Adipocyte (in vitro differentiated cells): ENCODE measurements at regions not wholly inside any gene's neighbourhood (a gene's known extent, or its start where the extent isn't known, plus 50 kb on each side); places are given as distances from the start of the nearest gene placed in this dataset.
"Not testable (repeated sequence)": the region's sequence is repeated elsewhere in the genome, so short reads cannot be mapped to it uniquely, and the experiment has no call there.

ENCODE experiments used
- DNase-seq: peaks from one replicate; pipeline ENCODE4 v3.0.0-alpha.2; 2015; ENCODE audit warnings: low read depth
- H3K27me3 ChIP-seq: replicated peaks from 2 replicates; pipeline ENCODE4 v1.7.0; 2013; ENCODE audit warnings: mild to moderate bottlenecking, low read length, moderate library complexity; ENCODE audit not compliant: control insufficient read depth, insufficient read depth
- H3K36me3 ChIP-seq: 2 replicates; pipeline ENCODE4 v1.7.0; 2013; ENCODE audit warnings: low read length, mild to moderate bottlenecking, moderate library complexity; ENCODE audit not compliant: control insufficient read depth, insufficient read depth, severe bottlenecking
- H3K4me1 ChIP-seq: 2 replicates; pipeline ENCODE4 v1.7.0; 2013; ENCODE audit warnings: mild to moderate bottlenecking, low read length, moderate library complexity; ENCODE audit not compliant: control insufficient read depth, insufficient read depth
- H3K4me3 ChIP-seq: 2 replicates; pipeline ENCODE4 v1.7.0; 2013; ENCODE audit warnings: mild to moderate bottlenecking, low read length, moderate library complexity
- H3K9ac ChIP-seq: 2 replicates; pipeline ENCODE4 v1.7.0; 2013; ENCODE audit warnings: mild to moderate bottlenecking, low read length, moderate library complexity
- H3K9me3 ChIP-seq: 2 replicates; pipeline ENCODE4 v1.7.0; 2013; ENCODE audit warnings: mild to moderate bottlenecking, low read length, moderate library complexity; ENCODE audit not compliant: control insufficient read depth

DNA sequence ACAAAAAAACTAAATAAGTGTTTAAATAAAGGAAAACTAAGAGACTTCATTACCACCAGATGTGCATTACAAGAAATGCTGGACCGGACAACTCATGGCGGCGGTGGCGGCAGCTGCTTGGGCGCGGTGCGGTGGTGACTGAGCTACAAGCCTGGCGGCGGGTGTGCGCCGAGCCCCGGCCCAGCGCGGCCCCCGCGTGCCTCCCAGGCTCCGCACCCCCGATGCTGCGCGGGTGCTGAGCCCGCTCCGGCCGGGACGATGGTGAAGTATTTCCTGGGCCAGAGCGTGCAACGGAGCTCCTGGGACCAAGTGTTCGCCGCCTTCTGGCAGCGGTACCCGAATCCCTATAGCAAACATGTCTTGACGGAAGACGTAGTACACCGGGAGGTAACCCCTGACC is 52.2 kb upstream of the RCOR3 start:
- H3K27me3 ChIP-seq: no peaks in the 10 kb centered on the region
- no peaks in the 10 kb centered on the region for H3K36me3 ChIP-seq
- H3K9me3 ChIP-seq: peaks cover 6% of the 10 kb centered on the region
- no peak overlapping the region for H3K9ac ChIP-seq
- H3K4me1 ChIP-seq: no peaks in the 10 kb centered on the region
- no peak for DNase-seq
- H3K4me3 ChIP-seq: no peak overlapping the region

DNA sequence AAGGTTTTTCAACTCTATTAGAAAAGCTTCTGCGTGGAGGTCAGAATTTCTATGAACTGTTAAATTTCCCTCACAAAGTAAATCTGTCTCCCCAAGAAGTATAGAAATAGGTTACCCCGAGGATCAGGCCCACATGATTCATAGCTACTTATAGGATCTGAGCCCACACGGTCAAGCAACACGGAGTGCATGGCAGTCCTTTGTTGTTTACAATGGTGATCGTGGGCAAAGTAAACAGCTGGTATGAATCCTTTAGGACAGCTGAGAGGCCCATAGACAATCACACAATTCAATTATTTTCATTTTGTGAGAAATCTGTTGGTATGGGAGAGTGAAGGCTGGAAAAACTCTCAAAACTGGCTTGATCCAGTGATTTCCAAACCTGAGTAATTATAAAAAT is 58.9 kb upstream of the RCOR3 start:
- H3K4me3 ChIP-seq: no peak overlapping the region

DNA sequence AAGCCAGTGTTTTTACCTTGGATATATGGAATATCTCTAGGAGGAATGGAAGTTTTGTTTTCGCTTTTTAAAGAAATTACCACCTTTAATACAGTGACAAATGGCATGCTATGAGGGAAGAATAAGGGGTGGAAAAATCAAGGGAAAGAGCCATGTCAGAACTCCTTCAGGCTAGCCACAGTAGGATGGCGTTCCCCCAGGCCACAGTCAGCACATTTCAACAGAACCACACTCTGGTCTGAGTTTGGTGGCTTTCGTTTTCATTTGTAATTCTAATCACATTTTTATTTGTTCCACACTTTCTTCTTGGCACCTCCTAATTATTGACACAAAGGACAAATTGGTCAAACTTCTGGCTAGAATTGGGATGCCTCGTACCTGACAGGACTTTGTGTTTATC is 60.3 kb upstream of the RCOR3 start:
- no peaks in the 10 kb centered on the region for H3K27me3 ChIP-seq

More for the DNA sequence above, 58.9 kb upstream of the RCOR3 start:
- no peaks in the 10 kb centered on the region for H3K9me3 ChIP-seq
- no peak for DNase-seq
- no peaks in the 10 kb centered on the region for H3K27me3 ChIP-seq
- peaks cover 18% of the 10 kb centered on the region for H3K4me1 ChIP-seq
- H3K9ac ChIP-seq: no peak overlapping the region
- no peaks in the 10 kb centered on the region for H3K36me3 ChIP-seq

DNA sequence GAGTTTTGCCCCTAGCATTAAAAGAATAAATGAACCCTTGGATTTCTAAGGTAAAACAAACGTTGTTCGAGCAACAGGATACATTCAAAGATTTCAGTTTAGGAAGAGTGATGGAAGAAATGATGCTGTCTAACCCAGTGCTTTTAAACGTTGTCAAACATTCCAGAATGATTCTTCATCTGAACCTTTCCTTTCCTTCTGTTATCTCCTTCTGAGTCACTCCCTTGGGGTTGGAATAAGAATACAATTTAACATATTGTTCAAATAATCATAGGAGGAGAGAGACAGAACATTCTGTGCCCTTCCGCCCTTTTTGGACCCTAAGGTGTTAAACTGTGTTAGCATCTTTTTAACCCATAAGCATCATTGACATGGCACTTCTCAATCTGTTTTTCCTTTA is 61.1 kb upstream of the RCOR3 start:
- peak overlapping the region; percentile 23 for H3K4me3 ChIP-seq
- no peaks in the 10 kb centered on the region for H3K27me3 ChIP-seq
- H3K4me1 ChIP-seq: peaks cover 23% of the 10 kb centered on the region
- no peaks in the 10 kb centered on the region for H3K36me3 ChIP-seq
- H3K9ac ChIP-seq: peak overlapping the region; percentile 62
- peak; percentile 61 for DNase-seq
- no peaks in the 10 kb centered on the region for H3K9me3 ChIP-seq

More for the DNA sequence above, 60.3 kb upstream of the RCOR3 start:
- H3K36me3 ChIP-seq: no peaks in the 10 kb centered on the region
- H3K4me1 ChIP-seq: peaks cover 23% of the 10 kb centered on the region
- no peak overlapping the region for H3K4me3 ChIP-seq
- peak overlapping the region; percentile 62 for H3K9ac ChIP-seq
- H3K9me3 ChIP-seq: no peaks in the 10 kb centered on the region
- DNase-seq: no peak

DNA sequence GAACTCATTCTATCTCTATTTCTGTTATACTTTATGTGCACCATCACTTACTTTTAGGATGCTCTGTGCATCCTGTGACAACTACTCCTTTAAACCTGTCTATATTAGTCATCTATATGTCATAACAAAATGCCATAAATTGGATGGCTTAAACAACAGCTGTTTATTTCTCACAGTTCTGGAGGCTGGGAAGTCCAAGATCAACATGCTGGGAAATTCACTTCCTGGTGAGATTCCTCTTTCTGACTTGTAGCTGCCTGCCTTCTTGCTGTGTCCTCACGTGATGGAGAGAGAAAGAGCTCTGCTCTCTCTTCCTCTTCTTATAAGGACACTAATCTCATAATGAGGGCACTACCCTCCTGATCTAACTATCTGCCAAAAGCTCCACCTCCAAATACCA is 62.3 kb upstream of the RCOR3 start:
- no peak overlapping the region for H3K4me3 ChIP-seq
- DNase-seq: no peak
- H3K9me3 ChIP-seq: no peaks in the 10 kb centered on the region
- peaks cover 23% of the 10 kb centered on the region for H3K4me1 ChIP-seq
- no peaks in the 10 kb centered on the region for H3K36me3 ChIP-seq
- no peaks in the 10 kb centered on the region for H3K27me3 ChIP-seq
- H3K9ac ChIP-seq: no peak overlapping the region

DNA sequence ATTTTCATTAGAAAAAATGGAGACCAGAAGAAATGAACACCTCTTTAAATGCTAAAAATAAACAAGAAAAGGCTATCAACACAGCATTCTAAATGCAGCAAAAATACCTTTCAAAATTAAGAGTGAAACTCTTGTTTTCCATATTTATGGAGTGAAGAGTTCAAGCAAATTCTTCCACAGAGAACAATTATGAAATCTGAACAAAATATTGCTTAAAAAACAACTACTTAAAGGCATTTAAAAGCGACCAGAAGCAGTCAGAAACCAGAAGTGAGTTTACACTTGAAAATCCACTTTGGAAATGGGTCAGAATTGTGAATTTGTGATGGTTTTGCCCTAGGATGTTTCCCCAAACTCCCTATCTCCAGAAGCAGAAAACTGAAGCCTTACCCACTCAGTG is 60.9 kb upstream of the KCNH1 start:
- peak overlapping the region; percentile 16 for H3K9ac ChIP-seq
- DNase-seq: peak; percentile 64

DNA sequence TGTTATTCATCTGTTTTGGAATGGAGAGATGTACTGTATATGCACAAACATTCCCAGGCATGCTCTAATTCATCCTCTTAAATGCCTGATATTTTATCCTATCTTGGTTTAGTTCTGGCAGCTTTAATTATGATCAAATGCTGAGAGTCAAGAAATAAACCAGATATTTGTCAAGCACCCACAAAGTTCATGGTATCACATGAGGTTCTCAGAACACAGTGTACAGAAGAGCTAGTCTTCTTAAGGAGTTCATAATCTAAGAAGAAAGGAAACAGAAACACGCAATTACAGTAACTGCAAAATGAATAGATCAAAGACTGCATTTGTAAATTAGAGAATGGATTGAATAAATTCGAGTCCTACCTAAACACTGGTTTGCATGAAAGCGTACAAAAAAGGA is 58.3 kb upstream of the KCNH1 start:
- DNase-seq: peak; percentile 22
- H3K4me3 ChIP-seq: no peak overlapping the region
- no peaks in the 10 kb centered on the region for H3K27me3 ChIP-seq
- H3K9ac ChIP-seq: no peak overlapping the region
- H3K36me3 ChIP-seq: no peaks in the 10 kb centered on the region
- no peaks in the 10 kb centered on the region for H3K9me3 ChIP-seq
- H3K4me1 ChIP-seq: peaks cover 6% of the 10 kb centered on the region

More for the DNA sequence above, 60.9 kb upstream of the KCNH1 start:
- no peaks in the 10 kb centered on the region for H3K27me3 ChIP-seq
- H3K36me3 ChIP-seq: no peaks in the 10 kb centered on the region
- no peak overlapping the region for H3K4me3 ChIP-seq
- peaks cover 23% of the 10 kb centered on the region for H3K4me1 ChIP-seq
- no peaks in the 10 kb centered on the region for H3K9me3 ChIP-seq

DNA sequence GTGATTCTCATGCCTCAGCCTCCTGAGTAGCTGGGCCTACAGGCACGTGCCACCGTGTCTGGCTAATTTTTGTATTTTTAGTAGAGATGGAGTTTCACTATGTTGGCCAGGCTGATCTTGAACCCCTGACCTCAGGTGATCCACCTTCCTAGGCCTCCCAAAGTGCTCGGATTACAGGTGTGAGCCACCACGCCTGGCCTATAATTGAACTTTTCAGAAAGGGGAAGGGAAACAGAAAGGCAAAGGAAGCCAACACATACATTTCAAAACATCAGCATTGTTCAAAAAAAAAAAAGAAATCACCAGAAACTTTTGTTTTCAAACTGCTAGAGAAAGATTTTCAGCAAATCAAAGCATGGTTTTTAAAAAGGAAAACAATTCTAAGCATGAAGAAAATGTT is 54.8 kb upstream of the KCNH1 start:
- H3K9ac ChIP-seq, H3K4me3 ChIP-seq, H3K27me3 ChIP-seq, H3K36me3 ChIP-seq, H3K9me3 ChIP-seq, DNase-seq, H3K4me1 ChIP-seq: not testable (repeated sequence)

DNA sequence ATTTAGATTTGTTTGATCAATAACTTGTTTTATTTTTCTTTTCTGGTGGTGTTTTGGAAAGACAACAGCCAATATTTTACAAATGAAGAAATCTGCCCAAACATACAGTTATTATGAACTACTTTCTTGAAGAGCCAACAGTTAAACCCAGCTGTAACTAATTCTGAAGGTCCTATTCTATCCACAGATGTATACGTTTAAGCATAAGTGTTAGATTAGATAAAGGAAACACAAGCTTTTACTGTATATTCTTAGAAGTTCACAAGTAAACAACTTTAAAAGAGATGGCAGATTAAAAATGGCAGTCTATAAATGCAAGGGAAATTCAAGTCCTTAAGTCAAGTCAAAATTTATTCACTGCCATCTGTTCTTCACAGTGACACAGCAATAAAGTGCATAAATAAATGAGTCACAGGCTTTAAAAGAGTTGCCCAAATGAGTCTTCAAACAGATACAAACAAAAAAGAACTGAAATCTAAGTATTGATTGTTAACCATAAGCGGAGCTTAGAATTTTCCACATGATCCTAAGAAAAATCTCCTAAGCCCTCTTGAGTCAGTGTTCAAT is 49.9 kb upstream of the KCNH1 start:
- peak; percentile 11 for DNase-seq
- H3K9ac ChIP-seq: no peak overlapping the region
- no peak overlapping the region for H3K4me3 ChIP-seq
- no peaks in the 10 kb centered on the region for H3K9me3 ChIP-seq
- H3K27me3 ChIP-seq: no peaks in the 10 kb centered on the region
- no peaks in the 10 kb centered on the region for H3K36me3 ChIP-seq
- no peaks in the 10 kb centered on the region for H3K4me1 ChIP-seq
